Upper lobe of left lung (tissue), 6 donors: ENCODE measurements at regions not wholly inside any gene's neighbourhood (a gene's known extent, or its start where the extent isn't known, plus 50 kb on each side); places are given as distances from the start of the nearest gene placed in this dataset.
A peak's percentile ranks its signal among the peaks of the same experiment; 100 is the strongest.

Experiments used
- ATAC-seq, 2 donors: fragments of 200-7000 bp; cut with Tn5 transposase; one replicate each; pipeline ENCODE4 v1.9.1; 2022; ENCODE audit warnings: mild to moderate bottlenecking in 2 of 2, moderate library complexity in 2 of 2; ENCODE audit not compliant: low FRiP score in 2 of 2
- DNase-seq, 2 donors: peaks; one replicate each; pipeline ENCODE4 v3.0.0-alpha.2; 2019 to 2020
- H3K27ac ChIP-seq, 4 donors: fragments of 200-600 bp; sonication (generic); one replicate each; pipeline ENCODE4 v1.5.1; 2016 to 2019
- H3K27me3 ChIP-seq, 4 donors: fragments of 200-600 bp; sonication (generic); one replicate each; pipeline ENCODE4 v1.5.1; 2017 to 2019
- H3K36me3 ChIP-seq, 4 donors: fragments of 200-600 bp; sonication (generic); one replicate each; pipeline ENCODE4 v1.5.1; 2016 to 2019
- H3K4me1 ChIP-seq, 4 donors: fragments of 200-600 bp; sonication (generic); one replicate each; pipeline ENCODE4 v1.5.1; 2018 to 2019
- H3K4me3 ChIP-seq, 4 donors: fragments of 200-600 bp; sonication (generic); one replicate each; pipeline ENCODE4 v1.5.1; 2017 to 2019; ENCODE audit warnings: mild to moderate bottlenecking in 2 of 4, moderate library complexity in 1 of 4
- H3K9me3 ChIP-seq, 4 donors: fragments of 200-600 bp; sonication (generic); one replicate each; pipeline ENCODE4 v1.5.1; 2018 to 2019
- CTCF ChIP-seq, 6 experiments: fragments of 450-650 bp in 4 of 6; fragments of 200-600 bp in 2 of 6; sonication (generic) in 2 of 6; IDR thresholded peaks; one replicate each; pipeline ENCODE4 v1.5.1; 2016 to 2019; ENCODE audit warnings: antibody characterized with exemption in 6 of 6
- EP300 ChIP-seq, 4 donors: sonication (generic); formaldehyde crosslinking; IDR thresholded peaks; one replicate each; pipeline ENCODE4 v1.5.1; 2017; ENCODE audit warnings: antibody characterized with exemption in 4 of 4, control low read depth in 2 of 4
- POLR2A ChIP-seq, 4 donors: fragments of 450-650 bp; IDR thresholded peaks; one replicate each; pipeline ENCODE4 v1.5.1; 2016 to 2017; ENCODE audit warnings: antibody characterized with exemption in 4 of 4, mild to moderate bottlenecking in 2 of 4
- POLR2AphosphoS5 ChIP-seq, 2 donors: sonication (generic); formaldehyde crosslinking; IDR thresholded peaks; one replicate each; pipeline ENCODE4 v1.5.1; 2017; ENCODE audit warnings: antibody characterized with exemption in 2 of 2
- WGBS, 2 donors: methylation state at CpG; one replicate each; pipeline ENCODE4 v1.1.5; 2017 to 2018; 5-methylcytosine and 5-hydroxymethylcytosine counted together
- donor health status: DM: no; HTN: no; CAD: no; lungs with moderate emphysema.
- donor health status: DM: no; HTN: yes; CAD: no; lungs with severe emphysema.

GRCh38 chr14:75333606-75334548 lies 55.2 kb downstream of the FOS start:
- peak overlapping the region; percentile 81 to 89 (median 88) for H3K27ac ChIP-seq
- peak; percentile 61 to 83 for ATAC-seq
- H3K4me3 ChIP-seq, result peak overlapping the region in 2 of 4 donors; percentile 20 to 28
- H3K36me3 ChIP-seq, result no peaks in the 10 kb centered on the region
- DNase-seq, result peak; percentile 54 to 80
- H3K4me1 ChIP-seq, result peaks cover 1 to 22% (median 9%) of the 10 kb centered on the region in 4 donors
- no peaks in the 10 kb centered on the region for H3K27me3 ChIP-seq
- WGBS, 2 donors, result 62 to 72% methylated on average over 11 to 29 of the region's 36 CpGs
- H3K9me3 ChIP-seq, result no peaks in the 10 kb centered on the region
- TF ChIP-seq POLR2AphosphoS5 (IDR thresholded peaks at IDR 0.05) (peak; percentile 41 to 44), EP300 (IDR thresholded peaks at IDR 0.05) (peak in 1 of 4 donors; percentile 7), CTCF (IDR thresholded peaks at IDR 0.05) (no peak), POLR2A (IDR thresholded peaks at IDR 0.05) (peak in 1 of 4 donors; percentile 78)

- no peaks in the 10 kb centered on the region for H3K9me3 ChIP-seq
- WGBS, 2 donors, result 47 to 55% methylated on average over 10 of the region's 10 CpGs
- peak in 1 of 2 donors; percentile 53 for ATAC-seq
- H3K4me1 ChIP-seq, result peaks cover 8 to 29% (median 16%) of the 10 kb centered on the region in 4 donors
- no peaks in the 10 kb centered on the region for H3K36me3 ChIP-seq
- no peak for TF ChIP-seq POLR2A (IDR thresholded peaks at IDR 0.05)
- TF ChIP-seq EP300 (IDR thresholded peaks at IDR 0.05), result no peak
- no peak for TF ChIP-seq POLR2AphosphoS5 (IDR thresholded peaks at IDR 0.05)
- no peak for TF ChIP-seq CTCF (IDR thresholded peaks at IDR 0.05)
- H3K27ac ChIP-seq, result peak overlapping the region; percentile 81 to 89 (median 88)
- H3K27me3 ChIP-seq, result no peaks in the 10 kb centered on the region
- no peak for DNase-seq
- peak overlapping the region in 2 of 4 donors; percentile 6 to 28 for H3K4me3 ChIP-seq
Observed at GRCh38 chr14:75334549-75335051, 56.0 kb downstream of the FOS start.

GRCh38 chr14:75335571-75335970 lies 56.9 kb downstream of the FOS start:
- WGBS, 2 donors, result 70 to 84% methylated on average over 6 of the region's 6 CpGs
- Histone ChIP-seq H3K27me3 (no peaks in the 10 kb centered on the region), H3K4me3 (no peak overlapping the region), H3K4me1 (peaks cover 16 to 34% (median 26%) of the 10 kb centered on the region in 4 donors), H3K36me3 (no peaks in the 10 kb centered on the region), H3K9me3 (no peaks in the 10 kb centered on the region), H3K27ac (peak overlapping the region in 3 of 4 donors; percentile 35 to 89 (median 81))
- DNase-seq, result no peak
- ATAC-seq, result no peak
- no peak for TF ChIP-seq POLR2AphosphoS5 (IDR thresholded peaks at IDR 0.05)
- no peak for TF ChIP-seq POLR2A (IDR thresholded peaks at IDR 0.05)
- TF ChIP-seq EP300 (IDR thresholded peaks at IDR 0.05), result no peak
- no peak for TF ChIP-seq CTCF (IDR thresholded peaks at IDR 0.05)

GRCh38 chr14:75338398-75338797 lies 59.8 kb downstream of the FOS start:
- Histone ChIP-seq H3K36me3 (no peaks in the 10 kb centered on the region), H3K4me1 (peaks cover 34 to 50% (median 44%) of the 10 kb centered on the region in 4 donors), H3K9me3 (no peaks in the 10 kb centered on the region), H3K27me3 (no peaks in the 10 kb centered on the region), H3K27ac (peak overlapping the region in 3 of 4 donors; percentile 91 to 94 (median 93)), H3K4me3 (no peak overlapping the region)
- DNase-seq (no peak), ATAC-seq (no peak)
- TF ChIP-seq CTCF (IDR thresholded peaks at IDR 0.05) (no peak), EP300 (IDR thresholded peaks at IDR 0.05) (no peak), POLR2AphosphoS5 (IDR thresholded peaks at IDR 0.05) (no peak), POLR2A (IDR thresholded peaks at IDR 0.05) (no peak)
